MM.1S (cell line): ENCODE measurements at regions not wholly inside any gene's neighbourhood (a gene's known extent, or its start where the extent isn't known, plus 50 kb on each side); places are given as distances from the start of the nearest gene placed in this dataset.

ENCODE experiments used
- CTCF ChIP-seq: fragments of 300-600 bp; sonication (generic); IDR thresholded peaks from 2 replicates; pipeline ENCODE4 v1.5.1; 2016; ENCODE audit warnings: antibody characterized with exemption, low read length, mixed read lengths
- EZH2 ChIP-seq: fragments of 300-600 bp; sonication (generic); optimal IDR thresholded peaks from 2 replicates; pipeline ENCODE3; 2017; ENCODE audit warnings: low read depth, mild to moderate bottlenecking, antibody characterized with exemption, low read length, mixed read lengths
- EZH2phosphoT487 ChIP-seq: fragments of 300-600 bp; sonication (generic); IDR thresholded peaks from 2 replicates; pipeline ENCODE4 v1.6.1; 2018; ENCODE audit warnings: antibody characterized with exemption, low read length

GRCh38 chr3:139099968-139100817 lies 55.5 kb upstream of the PRR23C start:
- TF ChIP-seq CTCF, result no peak
- no peak for TF ChIP-seq EZH2
- no peak for TF ChIP-seq EZH2phosphoT487
